Trophoblast cell (in vitro differentiated cells and primary cell): ENCODE measurements at regions not wholly inside any gene's neighbourhood (a gene's known extent, or its start where the extent isn't known, plus 50 kb on each side); places are given as distances from the start of the nearest gene placed in this dataset.

Experiments
- DNase-seq, 2 donors: peaks; one replicate each; pipeline ENCODE4 v3.0.0-alpha.2; 2016
- H2AFZ ChIP-seq: 2 replicates; pipeline ENCODE4 v1.6.1; 2013; ENCODE audit warnings: low read length, moderate library complexity, mild to moderate bottlenecking; ENCODE audit not compliant: insufficient read depth, poor library complexity
- H2AK5ac ChIP-seq: 2 replicates; pipeline ENCODE4 v1.6.1; 2013; ENCODE audit warnings: mild to moderate bottlenecking, low read length
- H2BK120ac ChIP-seq: 2 replicates; pipeline ENCODE4 v1.6.1; 2013; ENCODE audit warnings: low read length, mild to moderate bottlenecking, moderate library complexity; ENCODE audit not compliant: insufficient read depth, poor library complexity
- H2BK12ac ChIP-seq: 2 replicates; pipeline ENCODE4 v1.6.1; 2013; ENCODE audit warnings: mild to moderate bottlenecking, low read length, moderate library complexity
- H2BK5ac ChIP-seq: 2 replicates; pipeline ENCODE4 v1.6.1; 2013; ENCODE audit warnings: low read length, low read depth, moderate library complexity, mild to moderate bottlenecking; ENCODE audit not compliant: poor library complexity
- H3K14ac ChIP-seq: 2 replicates; pipeline ENCODE4 v1.6.1; 2013; ENCODE audit warnings: mild to moderate bottlenecking, low read length
- H3K18ac ChIP-seq: 2 replicates; pipeline ENCODE4 v1.6.1; 2013; ENCODE audit warnings: mild to moderate bottlenecking, low read length
- H3K23ac ChIP-seq: 2 replicates; pipeline ENCODE4 v1.6.1; 2013; ENCODE audit warnings: low read length
- H3K27ac ChIP-seq: 2 replicates; pipeline ENCODE4 v1.5.1; 2013; ENCODE audit warnings: low read depth, mild to moderate bottlenecking, inconsistent platforms, low read length, moderate library complexity
- H3K27me3 ChIP-seq: 2 replicates; pipeline ENCODE4 v1.6.1; 2013; ENCODE audit warnings: inconsistent platforms, mild to moderate bottlenecking, low read length, moderate library complexity; ENCODE audit not compliant: insufficient read depth
- H3K36me3 ChIP-seq, 2 experiments: 1 replicate in 1 of 2; 2 replicates in 1 of 2; pipeline ENCODE4 v1.6.1; 2013; ENCODE audit warnings: low read length in 2 of 2, mild to moderate bottlenecking in 2 of 2, moderate library complexity in 1 of 2; ENCODE audit not compliant: insufficient read depth in 2 of 2, control insufficient read depth in 1 of 2
- H3K4ac ChIP-seq: 2 replicates; pipeline ENCODE4 v1.6.1; 2013; ENCODE audit warnings: low read depth, mild to moderate bottlenecking, low read length, moderate library complexity
- H3K4me1 ChIP-seq, 2 experiments: 1 replicate in 1 of 2; 2 replicates in 1 of 2; pipeline ENCODE4 v1.6.1; 2013; ENCODE audit warnings: low read length in 2 of 2, mild to moderate bottlenecking in 2 of 2, moderate library complexity in 1 of 2; ENCODE audit not compliant: insufficient read depth in 2 of 2, control insufficient read depth in 1 of 2
- H3K4me2 ChIP-seq: 2 replicates; pipeline ENCODE4 v1.6.1; 2013; ENCODE audit warnings: inconsistent platforms, mild to moderate bottlenecking, low read length, moderate library complexity
- H3K4me3 ChIP-seq: 2 replicates; pipeline ENCODE4 v1.5.1; 2013; ENCODE audit warnings: mild to moderate bottlenecking, low read depth, low read length, inconsistent platforms
- H3K79me1 ChIP-seq: one replicate; pipeline ENCODE4 v1.6.1; 2013; ENCODE audit warnings: low read length
- H3K79me2 ChIP-seq: 2 replicates; pipeline ENCODE4 v1.6.1; 2013; ENCODE audit warnings: low read length, mild to moderate bottlenecking; ENCODE audit not compliant: control insufficient read depth, insufficient read depth, poor library complexity
- H3K9ac ChIP-seq: 2 replicates; pipeline ENCODE4 v1.6.1; 2013; ENCODE audit warnings: mild to moderate bottlenecking, low read length
- H3K9me3 ChIP-seq: 2 replicates; pipeline ENCODE4 v1.6.1; 2013; ENCODE audit warnings: low read depth, mild to moderate bottlenecking, control low read depth, inconsistent platforms, low read length; ENCODE audit not compliant: insufficient read depth
- H4K12ac ChIP-seq: 2 replicates; pipeline ENCODE4 v1.6.1; 2013; ENCODE audit warnings: low read depth, mild to moderate bottlenecking, low read length, moderate library complexity
- H4K8ac ChIP-seq: 2 replicates; pipeline ENCODE4 v1.6.1; 2013; ENCODE audit warnings: low read depth, mild to moderate bottlenecking, low read length, moderate library complexity
- H4K91ac ChIP-seq: one replicate; pipeline ENCODE4 v1.6.1; 2013; ENCODE audit warnings: low read depth, mild to moderate bottlenecking, low read length, moderate library complexity
- WGBS: extraction: QIAGEN DNeasy Blood & Tissue Kit; methylation state at CpG from one replicate; pipeline ENCODE4 v1.1.7; 2013; ENCODE audit warnings: missing lambda C conversion rate; ENCODE audit not compliant: insufficient read length, insufficient coverage; ENCODE audit errors: extremely low coverage; 5-methylcytosine and 5-hydroxymethylcytosine counted together

DNA sequence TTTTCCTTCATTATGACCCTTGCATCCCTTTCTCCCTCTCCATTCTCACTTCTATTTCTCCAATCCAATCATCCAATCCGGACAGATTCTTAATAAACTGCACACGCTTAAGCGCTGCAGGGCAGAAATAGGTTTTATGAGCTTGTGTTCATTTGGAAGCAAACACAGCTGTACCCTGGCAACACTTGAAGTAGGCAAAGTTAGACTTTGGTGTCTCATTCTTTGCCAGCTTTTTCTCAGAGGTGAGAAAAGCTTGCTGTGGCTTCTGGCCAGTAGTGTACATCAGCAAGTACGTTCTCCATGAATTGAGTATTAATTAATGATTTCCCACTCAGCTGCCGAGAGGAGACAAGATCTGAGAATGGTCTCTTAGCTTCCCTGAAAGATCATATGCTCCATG lies 88.5 kb downstream of the FBXO4 start:
- no peaks in the 10 kb centered on the region for H3K9me3 ChIP-seq
- no peak overlapping the region for H3K18ac ChIP-seq
- no peak overlapping the region for H3K4me2 ChIP-seq
- no peaks in the 10 kb centered on the region for H3K27me3 ChIP-seq
- no peaks in the 10 kb centered on the region for H3K4me1 ChIP-seq
- H3K14ac ChIP-seq: no peak overlapping the region
- no peak overlapping the region for H3K4me3 ChIP-seq
- no peak overlapping the region for H2BK5ac ChIP-seq
- H4K8ac ChIP-seq: no peak overlapping the region
- H2BK12ac ChIP-seq: no peak overlapping the region
- H4K91ac ChIP-seq: no peak overlapping the region
- H4K12ac ChIP-seq: no peak overlapping the region
- no peak for DNase-seq
- H3K4ac ChIP-seq: no peak overlapping the region
- no peak overlapping the region for H2BK120ac ChIP-seq
- H3K9ac ChIP-seq: no peak overlapping the region
- no peak overlapping the region for H2AK5ac ChIP-seq
- H3K36me3 ChIP-seq: no peaks in the 10 kb centered on the region
- H3K27ac ChIP-seq: no peak overlapping the region
- H3K23ac ChIP-seq: no peak overlapping the region
- H2AFZ ChIP-seq: no peak overlapping the region
- WGBS: 100% methylated on average over 3 of the region's 5 CpGs
- H3K79me2 ChIP-seq: no peaks in the 10 kb centered on the region
- no peaks in the 10 kb centered on the region for H3K79me1 ChIP-seq

DNA sequence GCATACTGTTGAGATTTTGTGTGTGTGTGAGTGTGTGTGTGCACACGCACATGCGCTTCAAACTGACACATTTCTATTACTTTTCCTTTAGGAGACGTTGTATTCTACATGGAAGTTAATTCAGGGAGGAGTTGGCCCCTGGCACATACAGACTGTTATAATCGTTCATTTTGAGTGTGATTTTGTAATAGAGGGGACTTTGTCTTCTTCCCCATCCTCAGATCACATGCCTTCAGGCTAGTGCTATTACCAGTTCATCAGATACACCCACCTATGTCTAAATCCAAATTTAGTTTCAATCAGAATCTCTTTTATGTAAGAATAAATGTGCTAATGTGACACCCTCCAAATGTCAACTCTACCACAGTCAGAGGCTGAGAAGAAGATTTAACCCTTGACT lies 90.2 kb downstream of the FBXO4 start:
- Histone ChIP-seq H3K9me3 (no peaks in the 10 kb centered on the region), H3K4me1 (no peaks in the 10 kb centered on the region), H3K4ac (no peak overlapping the region), H2BK120ac (no peak overlapping the region), H3K18ac (no peak overlapping the region), H2AFZ (no peak overlapping the region), H4K8ac (no peak overlapping the region), H4K12ac (no peak overlapping the region), H3K27me3 (no peaks in the 10 kb centered on the region), H3K27ac (no peak overlapping the region), H3K23ac (no peak overlapping the region), H2AK5ac (no peak overlapping the region), H3K4me3 (no peak overlapping the region), H3K79me1 (no peaks in the 10 kb centered on the region), H3K36me3 (no peaks in the 10 kb centered on the region), H4K91ac (no peak overlapping the region), H2BK5ac (no peak overlapping the region), H2BK12ac (no peak overlapping the region), H3K14ac (no peak overlapping the region), H3K9ac (no peak overlapping the region), H3K4me2 (no peak overlapping the region), H3K79me2 (no peaks in the 10 kb centered on the region)
- no CpG with 5 or more reads among the region's 4 CpGs for WGBS
- no peak for DNase-seq

DNA sequence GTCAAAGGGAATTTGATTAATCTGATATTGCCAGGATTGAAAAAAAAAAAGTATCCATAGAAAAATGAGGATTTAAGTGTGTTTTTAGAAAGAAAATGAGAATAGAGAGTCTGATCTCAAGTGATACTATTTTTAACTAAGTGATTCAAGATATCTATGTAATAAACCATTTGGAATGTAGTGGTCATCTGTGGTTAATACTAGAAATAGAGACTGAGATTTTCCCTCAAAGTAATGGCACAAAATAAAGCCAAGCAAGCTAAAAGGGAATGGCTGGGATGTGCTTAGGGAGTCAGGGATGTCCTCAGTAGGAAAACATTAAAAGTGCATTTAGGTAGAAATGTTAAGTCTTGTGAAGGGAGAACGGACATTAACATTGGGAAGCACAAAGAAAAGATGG lies 90.6 kb downstream of the FBXO4 start:
- no peaks in the 10 kb centered on the region for H3K79me1 ChIP-seq
- H2BK5ac ChIP-seq: no peak overlapping the region
- DNase-seq: no peak
- no peak overlapping the region for H3K9ac ChIP-seq
- no peak overlapping the region for H2AK5ac ChIP-seq
- no peak overlapping the region for H3K23ac ChIP-seq
- H3K4me3 ChIP-seq: no peak overlapping the region
- no peak overlapping the region for H3K4me2 ChIP-seq
- no peak overlapping the region for H3K27ac ChIP-seq
- H3K4me1 ChIP-seq: no peaks in the 10 kb centered on the region
- no peak overlapping the region for H2BK120ac ChIP-seq
- no peak overlapping the region for H3K18ac ChIP-seq
- no CpG with 5 or more reads among the region's 1 CpG for WGBS
- no peaks in the 10 kb centered on the region for H3K36me3 ChIP-seq
- no peak overlapping the region for H4K91ac ChIP-seq
- no peaks in the 10 kb centered on the region for H3K79me2 ChIP-seq
- no peak overlapping the region for H3K4ac ChIP-seq
- no peak overlapping the region for H4K8ac ChIP-seq
- no peak overlapping the region for H4K12ac ChIP-seq
- no peak overlapping the region for H3K14ac ChIP-seq
- no peak overlapping the region for H2AFZ ChIP-seq
- no peaks in the 10 kb centered on the region for H3K9me3 ChIP-seq
- no peaks in the 10 kb centered on the region for H3K27me3 ChIP-seq
- no peak overlapping the region for H2BK12ac ChIP-seq

DNA sequence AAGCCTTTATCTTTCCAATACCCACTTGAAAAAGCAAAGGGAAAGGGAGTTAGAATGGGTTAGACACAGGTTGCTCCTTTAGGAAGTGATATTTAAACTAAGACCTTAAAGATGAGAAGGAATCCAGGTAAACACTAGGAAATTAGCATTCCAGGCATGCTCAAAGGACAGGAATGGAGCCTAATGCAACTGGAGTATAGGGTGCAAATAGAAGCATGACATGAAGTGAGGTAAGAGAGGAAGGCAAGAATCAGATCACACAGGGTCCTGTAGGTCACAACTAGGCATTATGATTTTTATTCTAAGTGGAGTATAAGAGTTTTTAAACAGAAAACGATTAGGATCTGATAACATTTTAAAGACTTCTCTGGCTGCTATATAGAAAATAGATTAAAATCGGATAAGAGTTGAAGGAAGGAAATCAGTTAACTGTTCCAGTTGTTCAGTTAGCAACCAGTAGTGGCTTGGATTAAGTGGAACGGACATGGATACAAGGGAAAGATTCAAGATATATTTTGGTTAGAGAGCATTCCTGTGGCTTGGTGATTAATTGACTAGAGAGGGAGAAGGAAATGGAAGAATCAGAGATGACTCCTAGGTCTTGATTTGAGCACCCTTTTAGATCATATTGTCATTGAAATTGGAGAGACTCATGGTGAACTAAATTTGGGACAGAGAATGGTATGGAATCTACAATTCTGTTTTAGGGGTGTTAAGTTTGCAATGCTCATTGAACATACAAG lies 95.9 kb downstream of the FBXO4 start:
- H2AFZ ChIP-seq: no peak overlapping the region
- H3K27ac ChIP-seq: no peak overlapping the region
- no peak overlapping the region for H4K12ac ChIP-seq
- H2BK5ac ChIP-seq: no peak overlapping the region
- no peaks in the 10 kb centered on the region for H3K27me3 ChIP-seq
- no peaks in the 10 kb centered on the region for H3K9me3 ChIP-seq
- H2BK12ac ChIP-seq: no peak overlapping the region
- no peak for DNase-seq
- H3K4me1 ChIP-seq: no peaks in the 10 kb centered on the region
- no CpG with 5 or more reads among the region's 3 CpGs for WGBS
- H4K91ac ChIP-seq: no peak overlapping the region
- H3K4me2 ChIP-seq: no peak overlapping the region
- no peak overlapping the region for H3K4me3 ChIP-seq
- H2AK5ac ChIP-seq: no peak overlapping the region
- H4K8ac ChIP-seq: no peak overlapping the region
- H3K18ac ChIP-seq: no peak overlapping the region
- H3K9ac ChIP-seq: no peak overlapping the region
- H3K79me1 ChIP-seq: no peaks in the 10 kb centered on the region
- no peak overlapping the region for H3K14ac ChIP-seq
- no peaks in the 10 kb centered on the region for H3K36me3 ChIP-seq
- no peak overlapping the region for H3K4ac ChIP-seq
- H3K23ac ChIP-seq: no peak overlapping the region
- H2BK120ac ChIP-seq: no peak overlapping the region
- no peaks in the 10 kb centered on the region for H3K79me2 ChIP-seq
